GM18505 (cell line): ENCODE measurements at regions not wholly inside any gene's neighbourhood (a gene's known extent, or its start where the extent isn't known, plus 50 kb on each side); places are given as distances from the start of the nearest gene placed in this dataset.

Experiments used
- ATAC-seq: cut with Tn5 transposase; IDR thresholded peaks from one replicate; pipeline ENCODE4 v1.9.1; 2021; ENCODE audit not compliant: unreplicated experiment
- POLR2A ChIP-seq: IDR thresholded peaks from 4 replicates; pipeline ENCODE4 v1.6.1; 2011; ENCODE audit warnings: borderline replicate concordance; ENCODE audit not compliant: insufficient read depth, insufficient read length; ENCODE audit errors: extremely low read depth

DNA sequence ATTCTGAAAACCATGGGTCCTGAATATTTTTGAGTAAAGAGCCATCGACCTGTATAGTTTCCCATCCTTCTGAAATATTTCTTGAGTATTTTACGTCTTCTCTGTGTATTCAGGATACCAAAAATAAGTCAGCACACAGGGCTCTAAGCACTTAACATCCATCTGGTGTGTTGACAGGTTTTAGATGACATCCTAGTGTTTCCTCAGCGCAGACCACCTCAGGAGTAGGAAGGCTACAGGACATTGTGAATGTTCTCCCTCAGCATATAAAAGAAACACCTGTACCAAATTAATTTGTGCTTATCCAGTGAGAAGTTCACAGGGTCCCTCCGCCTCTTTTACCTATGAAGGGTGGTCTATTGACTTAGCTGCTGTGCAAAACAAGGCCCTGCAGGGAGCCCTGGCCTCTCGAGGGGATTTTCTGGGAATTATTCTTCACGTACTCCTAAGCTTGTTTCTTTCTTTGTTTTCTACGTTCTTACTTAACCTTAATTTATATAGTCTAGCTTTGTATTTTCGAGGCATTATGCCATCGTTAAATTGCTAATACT, 241.8 kb downstream of the FBXO8 start:
- no peak for ATAC-seq
- TF ChIP-seq POLR2A = no peak

DNA sequence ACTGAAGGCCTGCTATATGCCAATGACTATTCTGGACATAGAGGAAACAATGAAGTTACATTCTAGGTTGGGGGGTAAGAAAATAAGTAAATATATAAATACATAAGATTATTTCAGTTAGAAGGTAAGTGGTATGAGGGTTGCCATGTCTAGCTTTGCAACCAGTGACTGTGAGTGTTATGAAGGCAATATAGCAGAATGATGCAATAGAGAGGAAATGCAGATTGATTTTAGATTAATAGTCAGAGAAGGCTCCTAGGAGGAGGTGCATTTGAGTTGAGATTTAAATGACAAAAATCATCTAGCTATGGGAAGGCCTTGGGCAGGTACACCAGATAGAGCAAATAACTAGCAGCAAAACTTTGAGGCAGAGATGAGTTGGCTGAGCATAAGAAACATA, 243.2 kb downstream of the FBXO8 start:
- no peak for TF ChIP-seq POLR2A
- ATAC-seq = no peak

DNA sequence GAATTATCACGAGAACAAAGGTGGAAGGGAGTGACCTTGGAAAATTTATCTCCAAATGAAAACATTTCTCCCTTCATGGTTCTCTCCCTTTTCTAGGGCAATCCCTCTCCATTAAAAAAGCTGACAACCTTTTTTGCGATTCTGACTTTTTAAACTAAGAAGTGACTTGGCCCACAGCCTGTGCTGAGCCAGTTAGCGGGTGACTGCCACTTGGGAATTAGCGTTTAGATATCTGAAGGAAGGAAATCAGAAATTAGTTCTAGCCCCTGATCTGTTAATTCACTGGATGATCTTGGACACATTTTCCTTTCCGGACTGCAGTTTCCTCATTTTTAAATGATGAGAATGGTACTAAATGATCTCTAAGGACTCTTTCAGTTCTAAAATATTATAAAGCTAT, 245.0 kb downstream of the FBXO8 start:
- TF ChIP-seq POLR2A = no peak
- ATAC-seq = no peak

DNA sequence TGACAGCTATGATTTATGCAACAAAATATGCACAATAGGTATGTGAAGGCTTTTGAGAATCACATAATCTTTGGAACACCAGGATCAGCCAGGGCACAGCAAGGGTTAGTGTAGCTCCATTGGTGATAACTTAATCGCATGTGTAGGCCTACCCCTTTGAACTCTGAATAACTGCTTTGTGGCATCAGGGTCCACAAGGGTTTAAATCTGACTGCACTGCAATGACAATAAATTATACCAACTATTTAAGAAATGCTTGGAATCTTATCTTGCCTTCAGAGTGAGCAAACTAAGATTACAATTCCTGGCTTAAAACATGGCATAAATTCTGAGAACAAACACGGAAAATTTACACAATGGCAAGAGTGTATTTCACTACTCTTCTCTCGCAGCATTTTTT, 245.8 kb downstream of the FBXO8 start:
- TF ChIP-seq POLR2A = no peak

DNA sequence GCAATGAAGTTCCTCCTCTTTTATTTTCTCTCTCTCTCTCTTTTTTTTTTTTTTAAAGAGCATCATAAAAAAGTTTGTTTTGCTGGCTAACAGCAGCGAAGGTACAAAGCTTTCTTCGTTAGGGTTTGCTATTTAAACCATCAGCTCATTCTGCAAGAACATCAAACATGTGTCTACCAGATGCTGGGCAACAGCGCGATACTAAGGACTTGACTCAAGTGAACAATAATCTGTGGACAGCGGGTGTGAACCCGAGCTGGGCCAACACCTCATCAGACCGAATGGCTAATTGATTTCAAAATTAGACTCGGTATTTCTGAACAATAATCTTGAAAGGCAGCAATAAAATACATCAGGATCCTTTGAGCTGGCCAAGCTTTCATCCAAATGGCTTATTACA, 246.4 kb downstream of the FBXO8 start:
- TF ChIP-seq POLR2A = no peak
- no peak for ATAC-seq

More for the DNA sequence above, 245.8 kb downstream of the FBXO8 start:
- ATAC-seq = no peak

DNA sequence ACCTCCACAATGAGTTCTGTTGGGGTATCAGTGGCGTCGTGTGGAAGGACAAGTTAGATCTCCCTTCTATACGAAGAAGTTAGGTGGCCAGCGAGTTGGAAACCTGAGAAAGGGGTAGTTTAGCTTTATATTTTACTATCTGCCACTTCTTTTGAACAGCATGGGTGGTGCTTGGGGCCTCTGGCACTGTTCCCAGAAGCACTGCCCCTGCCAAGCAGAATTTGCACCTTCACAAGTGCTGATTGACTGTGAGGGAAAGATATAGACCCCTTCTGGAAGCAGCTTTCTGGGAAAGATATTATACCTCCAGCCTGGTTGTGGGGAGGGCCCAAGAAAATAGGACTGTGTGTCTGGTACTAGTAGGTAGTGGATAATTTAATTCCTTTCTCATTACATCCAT, 246.9 kb downstream of the FBXO8 start:
- no peak for TF ChIP-seq POLR2A
- ATAC-seq = no peak

DNA sequence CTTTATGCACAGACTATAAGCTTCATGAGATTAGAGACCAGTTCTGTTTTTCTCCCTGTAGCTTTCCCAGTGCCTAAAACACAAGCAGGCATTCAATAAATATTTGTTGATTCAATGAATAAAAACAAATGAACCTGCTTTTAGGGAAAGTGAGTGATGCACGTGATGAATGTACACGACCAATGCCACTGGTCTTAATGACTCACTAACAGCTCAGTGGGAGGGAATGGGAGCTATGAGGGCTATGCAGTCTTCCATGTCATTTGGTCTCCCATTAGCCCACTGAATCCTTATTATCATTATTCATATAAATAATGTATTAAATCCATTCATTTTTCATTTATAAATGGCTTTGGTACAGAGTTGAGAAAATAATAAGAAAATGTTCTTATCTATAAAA, 247.4 kb downstream of the FBXO8 start:
- ATAC-seq = no peak
- no peak for TF ChIP-seq POLR2A

DNA sequence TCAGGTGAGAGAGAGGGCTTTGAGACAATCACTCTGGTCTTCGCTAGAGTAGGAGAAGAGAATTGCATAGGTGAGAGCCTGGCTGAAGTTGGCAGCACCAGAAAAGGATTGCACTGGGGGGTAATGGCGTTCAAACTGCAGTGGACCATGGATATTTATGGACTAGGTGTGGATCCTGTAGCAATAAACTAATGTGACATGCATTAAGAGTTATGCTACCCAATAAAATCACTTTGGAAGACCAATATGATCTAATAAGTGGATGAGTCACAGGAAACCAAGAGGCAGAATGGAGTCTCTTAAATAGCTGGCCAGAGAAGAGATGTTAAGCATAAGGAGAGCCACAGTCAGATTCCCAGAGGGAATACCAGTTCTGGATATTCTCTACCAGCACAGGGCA, 259.8 kb downstream of the FBXO8 start:
- TF ChIP-seq POLR2A = no peak
- no peak for ATAC-seq

DNA sequence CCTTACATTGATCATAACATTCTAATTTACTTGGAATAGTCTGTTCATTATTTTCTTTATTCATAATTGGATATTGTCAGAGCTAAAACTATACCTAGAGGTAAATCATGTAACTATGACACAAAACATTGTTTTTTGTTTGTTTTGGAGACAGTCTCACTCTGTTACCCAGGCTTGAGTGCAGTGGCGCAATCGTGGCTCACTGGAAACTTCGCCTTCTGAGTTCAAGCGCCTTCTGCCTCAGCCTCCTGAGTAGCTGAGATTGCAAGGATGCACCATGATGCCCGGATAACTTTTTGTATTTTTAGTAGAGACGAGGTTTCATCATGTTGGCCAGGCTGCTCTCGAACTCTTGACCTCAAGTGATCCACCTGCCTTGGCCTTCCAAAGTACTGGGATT, 265.2 kb downstream of the FBXO8 start:
- ATAC-seq = no peak
- TF ChIP-seq POLR2A = no peak

DNA sequence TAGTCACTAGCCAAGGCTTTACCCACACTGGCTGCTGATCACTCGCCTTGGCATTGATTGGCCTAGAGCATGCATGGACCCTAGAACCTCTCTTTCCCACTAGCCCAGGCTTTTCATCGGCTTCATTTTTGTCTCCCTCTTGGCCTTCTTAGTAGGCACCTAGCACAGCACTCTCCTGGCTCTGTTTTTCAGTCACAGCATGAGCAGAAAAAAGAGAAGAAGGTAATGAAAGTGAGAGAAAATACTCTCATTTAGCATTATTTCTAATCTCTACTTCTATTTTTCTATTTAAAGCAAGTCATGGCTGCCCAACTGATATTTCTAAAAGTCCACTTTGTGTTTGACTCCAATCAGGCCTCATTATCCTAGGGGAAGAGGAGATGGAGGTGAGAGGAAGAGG, 267.2 kb downstream of the FBXO8 start:
- no peak for TF ChIP-seq POLR2A
- no peak for ATAC-seq

DNA sequence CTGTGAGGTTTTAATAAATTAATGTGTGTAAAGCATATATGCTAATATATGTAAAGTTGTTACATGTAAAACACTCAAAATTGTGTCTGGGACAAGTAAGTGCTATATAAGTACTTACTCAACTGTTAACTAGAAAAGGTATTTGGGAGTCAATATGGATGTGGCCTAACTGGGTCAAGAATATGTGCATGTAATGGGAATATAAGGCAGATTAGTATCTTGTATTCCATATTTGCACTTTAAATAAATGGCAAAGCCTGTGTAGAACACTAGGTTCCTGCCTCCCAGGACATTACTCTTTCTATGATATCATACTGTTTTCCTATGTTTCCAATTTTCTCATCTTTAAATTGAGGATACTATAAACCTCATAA, 270.6 kb downstream of the FBXO8 start:
- no peak for TF ChIP-seq POLR2A
- no peak for ATAC-seq

DNA sequence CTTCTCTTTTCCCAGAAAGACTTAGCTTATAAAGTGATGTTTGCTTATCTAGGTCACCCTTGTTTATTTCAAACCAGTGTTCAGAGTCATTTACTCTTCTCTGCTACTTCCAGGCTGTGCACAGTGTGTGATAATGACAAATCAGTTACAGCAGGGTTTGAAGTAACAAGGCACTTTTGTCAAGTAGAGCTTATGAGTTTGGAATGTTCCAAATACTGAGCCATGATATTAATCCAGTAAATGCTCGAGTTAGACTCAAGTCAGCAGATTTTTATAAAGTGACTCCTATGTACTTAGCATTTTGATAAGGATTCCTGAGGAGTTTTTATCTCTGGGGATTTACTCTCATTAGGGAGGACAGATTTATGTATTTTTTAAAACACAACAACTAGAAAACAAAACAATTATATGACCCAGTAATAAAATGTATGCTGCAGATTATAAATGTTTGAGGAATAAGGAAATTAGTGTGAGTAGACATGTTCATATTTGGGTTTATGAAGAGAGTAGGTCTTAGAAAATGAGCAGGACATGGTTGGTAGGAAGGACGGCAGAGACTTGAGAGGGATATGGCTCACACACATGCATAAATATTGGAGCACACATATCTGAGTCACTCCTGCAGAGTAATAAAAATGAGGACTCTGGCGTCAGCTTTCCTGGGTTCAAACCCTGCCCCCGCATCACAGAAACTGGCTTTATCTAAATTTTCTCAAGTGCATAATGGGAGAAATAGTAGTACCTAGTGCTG, 271.2 kb downstream of the FBXO8 start:
- no peak for TF ChIP-seq POLR2A
- ATAC-seq = no peak

DNA sequence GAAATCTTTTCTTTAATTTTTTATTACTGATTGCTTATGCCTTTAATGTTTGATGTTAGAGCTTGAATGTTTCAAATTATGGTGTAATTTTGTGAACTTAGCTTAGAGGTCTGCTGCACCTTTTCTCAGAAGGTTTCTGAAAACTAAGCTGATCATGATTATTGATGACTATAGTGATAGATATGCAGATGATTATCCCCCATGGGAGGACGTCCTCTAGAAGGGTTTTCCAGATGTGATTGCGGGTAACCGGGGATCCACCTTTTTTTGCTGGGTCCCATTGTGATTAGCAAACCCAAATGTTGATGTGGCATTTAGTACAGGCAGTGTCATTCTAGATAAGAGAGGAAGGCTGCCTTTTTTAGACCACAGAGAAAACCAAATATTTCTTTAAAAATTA, 272.9 kb downstream of the FBXO8 start:
- no peak for TF ChIP-seq POLR2A
- no peak for ATAC-seq

DNA sequence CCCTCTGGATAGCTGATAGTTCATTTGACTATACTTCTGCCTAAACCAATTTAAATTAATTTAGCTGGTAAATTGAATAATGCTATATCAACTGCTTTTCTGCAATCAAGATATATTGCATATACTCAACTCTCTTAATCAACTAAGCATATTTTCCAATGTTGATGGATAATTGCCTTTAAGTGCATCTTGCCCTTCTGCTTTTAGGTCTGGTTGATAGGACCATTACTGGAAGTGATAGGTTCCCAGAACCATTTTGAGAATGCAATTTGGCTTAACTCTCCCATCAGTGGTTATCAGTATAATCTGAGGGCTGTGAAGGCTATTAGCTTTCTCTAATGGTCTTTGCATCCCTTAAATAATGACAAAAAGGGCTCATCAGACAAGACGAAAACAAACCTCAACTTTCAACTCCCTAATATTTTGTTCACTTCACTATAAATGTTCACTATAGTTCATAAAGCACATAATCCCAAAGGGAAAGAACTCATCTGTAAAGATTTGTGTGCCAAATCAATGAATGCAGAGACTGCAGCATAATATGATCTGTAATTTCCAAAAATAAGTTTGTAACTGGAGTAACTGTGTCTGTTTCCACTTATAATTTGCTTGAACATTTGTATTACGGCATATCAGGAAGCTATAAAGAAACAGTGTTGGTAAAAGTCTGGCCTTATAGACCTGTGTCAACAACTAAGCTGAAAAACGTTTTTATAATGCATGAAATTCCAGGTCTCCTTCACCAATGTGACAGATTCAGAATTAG, 273.6 kb downstream of the FBXO8 start:
- no peak for TF ChIP-seq POLR2A
- no peak for ATAC-seq
